GM12872 (cell line): ENCODE measurements at regions not wholly inside any gene's neighbourhood (a gene's known extent, or its start where the extent isn't known, plus 50 kb on each side); places are given as distances from the start of the nearest gene placed in this dataset.

Experiments
- CTCF ChIP-seq: IDR thresholded peaks from 3 replicates; pipeline ENCODE4 v1.5.1; 2011; ENCODE audit warnings: low read depth, mild to moderate bottlenecking, low read length, moderate library complexity; ENCODE audit not compliant: insufficient read depth

GRCh38 chr22:49415151-49415951, 412.3 kb downstream of the BRD1 start:
- TF ChIP-seq CTCF, result no peak

DNA sequence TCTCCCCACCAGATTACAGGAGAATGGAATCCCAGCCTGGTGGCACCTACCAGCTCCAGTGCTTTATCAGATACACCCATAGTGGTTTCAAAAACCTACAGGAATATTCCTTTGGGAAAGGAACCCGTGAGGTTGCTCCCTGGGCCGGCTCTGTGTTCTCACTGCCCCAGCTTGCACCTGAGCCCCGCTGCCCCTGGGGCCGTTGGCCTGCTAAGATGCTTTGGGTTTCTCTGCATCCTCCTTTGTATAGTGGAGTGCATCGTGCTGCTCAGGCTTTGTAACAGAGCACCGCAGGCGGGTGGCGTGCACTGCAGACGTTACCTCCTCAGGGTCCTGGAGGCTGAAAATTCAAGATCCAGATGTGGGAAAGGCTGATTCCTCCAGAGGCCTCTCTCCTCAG, 414.1 kb downstream of the BRD1 start:
- no peak for TF ChIP-seq CTCF

DNA sequence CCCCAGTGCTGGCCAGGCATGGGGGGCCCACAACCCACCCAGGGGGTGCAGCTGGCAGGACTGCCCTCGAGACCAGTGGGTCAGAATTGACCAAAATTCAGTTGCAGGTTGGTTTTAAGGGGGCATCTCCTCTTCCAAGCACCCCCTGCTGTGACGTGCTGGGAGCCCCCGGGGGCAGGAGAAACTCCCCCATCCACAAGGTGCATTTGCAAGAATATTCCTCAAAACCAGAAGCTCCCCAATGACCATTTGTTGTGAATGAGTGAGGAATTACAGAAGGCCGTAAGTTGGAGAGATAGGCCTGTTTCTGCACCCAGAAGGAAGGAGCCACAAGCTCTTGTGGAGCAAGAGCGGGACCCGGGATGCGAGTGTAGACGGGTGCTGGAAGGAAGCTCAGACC, 414.5 kb downstream of the BRD1 start:
- TF ChIP-seq CTCF, result no peak

GRCh38 chr22:49412236-49412635, 415.4 kb downstream of the BRD1 start:
- TF ChIP-seq CTCF, result no peak

DNA sequence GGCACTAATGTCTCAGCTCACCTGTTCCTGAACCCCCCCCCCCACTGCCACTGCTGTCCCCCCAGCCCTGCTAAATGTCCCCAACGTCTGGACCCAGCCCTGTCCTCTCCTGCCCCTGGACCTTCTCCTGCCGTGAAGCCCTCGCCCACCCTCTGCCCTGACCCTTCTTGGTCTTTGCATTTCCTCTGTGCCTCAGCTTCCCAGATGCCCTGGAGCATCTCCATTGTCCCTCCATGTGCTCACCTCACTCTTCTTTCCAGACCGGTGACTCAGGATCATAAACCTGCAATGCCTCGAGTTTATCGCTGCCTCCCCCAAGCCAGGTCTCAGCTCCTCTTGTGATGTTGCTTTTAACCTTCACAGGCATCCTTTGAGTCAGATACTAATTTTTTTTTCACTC, 416.4 kb downstream of the BRD1 start:
- TF ChIP-seq CTCF, result no peak

- no peak for TF ChIP-seq CTCF
Measured at GRCh38 chr22:49408102-49408836, 419.4 kb downstream of the BRD1 start.

GRCh38 chr22:49406879-49407587, 420.6 kb downstream of the BRD1 start:
- no peak for TF ChIP-seq CTCF
